SK-N-SH treated with all-trans-retinoic acid at 6 μM for 48 hours (cell line): ENCODE measurements at regions not wholly inside any gene's neighbourhood (a gene's known extent, or its start where the extent isn't known, plus 50 kb on each side); places are given as distances from the start of the nearest gene placed in this dataset.

Experiments used
- ZFP30 ChIP-seq: fragments of 450-650 bp; formaldehyde crosslinking; IDR thresholded peaks from 2 replicates; pipeline ENCODE4 v1.5.0; 2022; ENCODE audit warnings: mild to moderate bottlenecking, moderate library complexity
- TF ChIP-seq, protein P1 (sequence below): fragments of 250-450 bp; sonication (Bioruptor Pico); IDR thresholded peaks from 2 replicates; pipeline ENCODE4 v1.8.0; 2020; ENCODE audit warnings: mild to moderate bottlenecking, moderate library complexity, borderline replicate concordance

- TF ChIP-seq, protein P1, sequence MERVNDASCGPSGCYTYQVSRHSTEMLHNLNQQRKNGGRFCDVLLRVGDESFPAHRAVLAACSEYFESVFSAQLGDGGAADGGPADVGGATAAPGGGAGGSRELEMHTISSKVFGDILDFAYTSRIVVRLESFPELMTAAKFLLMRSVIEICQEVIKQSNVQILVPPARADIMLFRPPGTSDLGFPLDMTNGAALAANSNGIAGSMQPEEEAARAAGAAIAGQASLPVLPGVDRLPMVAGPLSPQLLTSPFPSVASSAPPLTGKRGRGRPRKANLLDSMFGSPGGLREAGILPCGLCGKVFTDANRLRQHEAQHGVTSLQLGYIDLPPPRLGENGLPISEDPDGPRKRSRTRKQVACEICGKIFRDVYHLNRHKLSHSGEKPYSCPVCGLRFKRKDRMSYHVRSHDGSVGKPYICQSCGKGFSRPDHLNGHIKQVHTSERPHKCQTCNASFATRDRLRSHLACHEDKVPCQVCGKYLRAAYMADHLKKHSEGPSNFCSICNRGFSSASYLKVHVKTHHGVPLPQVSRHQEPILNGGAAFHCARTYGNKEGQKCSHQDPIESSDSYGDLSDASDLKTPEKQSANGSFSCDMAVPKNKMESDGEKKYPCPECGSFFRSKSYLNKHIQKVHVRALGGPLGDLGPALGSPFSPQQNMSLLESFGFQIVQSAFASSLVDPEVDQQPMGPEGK: no peak
- no peak for TF ChIP-seq ZFP30
These were observed 169.7 kb upstream of the TMEM229A start for GRCh38 chr7:124202546-124202945.
